ENCODE measurements at regions not wholly inside any gene's neighbourhood (a gene's known extent, or its start where the extent isn't known, plus 50 kb on each side); places are given as distances from the start of the nearest gene placed in this dataset.

DNA sequence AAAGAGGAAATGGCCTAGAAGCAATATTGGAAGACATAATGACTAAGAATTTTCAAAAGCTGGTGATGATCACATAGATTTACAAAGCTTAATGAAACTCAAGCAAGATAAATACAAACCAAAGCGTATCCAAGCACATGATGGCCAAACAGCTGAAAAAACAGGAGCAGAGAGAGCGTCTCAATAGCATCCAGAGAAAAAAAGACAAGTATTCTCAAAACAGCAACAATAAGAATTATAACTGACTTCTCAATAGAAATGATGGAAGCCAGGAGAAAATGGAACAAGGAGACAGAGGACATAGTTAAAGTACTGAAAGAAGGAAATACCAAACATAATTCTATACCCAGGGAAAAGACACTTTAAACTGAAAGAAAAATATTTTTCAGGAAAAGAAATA lies 437.2 kb upstream of the TNP1 start:
- TF ChIP-seq, protein P1, sequence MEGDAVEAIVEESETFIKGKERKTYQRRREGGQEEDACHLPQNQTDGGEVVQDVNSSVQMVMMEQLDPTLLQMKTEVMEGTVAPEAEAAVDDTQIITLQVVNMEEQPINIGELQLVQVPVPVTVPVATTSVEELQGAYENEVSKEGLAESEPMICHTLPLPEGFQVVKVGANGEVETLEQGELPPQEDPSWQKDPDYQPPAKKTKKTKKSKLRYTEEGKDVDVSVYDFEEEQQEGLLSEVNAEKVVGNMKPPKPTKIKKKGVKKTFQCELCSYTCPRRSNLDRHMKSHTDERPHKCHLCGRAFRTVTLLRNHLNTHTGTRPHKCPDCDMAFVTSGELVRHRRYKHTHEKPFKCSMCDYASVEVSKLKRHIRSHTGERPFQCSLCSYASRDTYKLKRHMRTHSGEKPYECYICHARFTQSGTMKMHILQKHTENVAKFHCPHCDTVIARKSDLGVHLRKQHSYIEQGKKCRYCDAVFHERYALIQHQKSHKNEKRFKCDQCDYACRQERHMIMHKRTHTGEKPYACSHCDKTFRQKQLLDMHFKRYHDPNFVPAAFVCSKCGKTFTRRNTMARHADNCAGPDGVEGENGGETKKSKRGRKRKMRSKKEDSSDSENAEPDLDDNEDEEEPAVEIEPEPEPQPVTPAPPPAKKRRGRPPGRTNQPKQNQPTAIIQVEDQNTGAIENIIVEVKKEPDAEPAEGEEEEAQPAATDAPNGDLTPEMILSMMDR (conservative IDR thresholded peaks at IDR 0.05 in 1 of 2, IDR thresholded peaks at IDR 0.05 in 1 of 2; ENCODE audit: extremely low read depth in 1 of 2, insufficient read depth in 1 of 2, low read depth in 1 of 2, low read length in 2 of 2): no peak
- TF ChIP-seq EZH2 (IDR thresholded peaks at IDR 0.05; ENCODE audit: borderline replicate concordance, low read length): no peak
